Upper lobe of right lung (tissue), 1 donor: ENCODE measurements at regions not wholly inside any gene's neighbourhood (a gene's known extent, or its start where the extent isn't known, plus 50 kb on each side); places are given as distances from the start of the nearest gene placed in this dataset.

Experiments used
- ATAC-seq: fragments of 200-7000 bp; cut with Tn5 transposase; one replicate; pipeline ENCODE4 v1.9.1; 2020; ENCODE audit warnings: mild to moderate bottlenecking, moderate library complexity
- DNase-seq: peaks from one replicate; pipeline ENCODE4 v3.0.0-alpha.2; 2020
- H3K27ac ChIP-seq: fragments of 200-600 bp; one replicate; pipeline ENCODE4 v1.8.0; 2022
- H3K27me3 ChIP-seq: fragments of 200-600 bp; one replicate; pipeline ENCODE4 v1.8.0; 2022; ENCODE audit warnings: mild to moderate bottlenecking
- H3K36me3 ChIP-seq: fragments of 200-600 bp; one replicate; pipeline ENCODE4 v1.8.0; 2022
- H3K4me1 ChIP-seq: fragments of 200-600 bp; one replicate; pipeline ENCODE4 v1.8.0; 2022
- H3K4me3 ChIP-seq: fragments of 200-600 bp; one replicate; pipeline ENCODE4 v1.8.0; 2022; ENCODE audit warnings: mild to moderate bottlenecking
- H3K9me3 ChIP-seq: fragments of 200-600 bp; one replicate; pipeline ENCODE4 v1.8.0; 2022
- CTCF ChIP-seq: fragments of 200-600 bp; IDR thresholded peaks from one replicate; pipeline ENCODE4 v1.8.0; 2022; ENCODE audit warnings: antibody characterized with exemption
- intact Hi-C: fragments of 100-400 bp; cut with DNase I; formaldehyde crosslinking; loops from one replicate; pipeline ENCODE4 v1.11.0; 2022
- donor health status: DM: no; HTN: yes; CAD: no; lungs with severe emphysema.

- H3K27me3 ChIP-seq, result no peaks in the 10 kb centered on the region
- intact Hi-C loops, result no loop called here
These were observed 195.9 kb upstream of the CYRIA start for GRCh38 chr2:16861530-16861929.

GRCh38 chr2:16861111-16861510 is 195.5 kb upstream of the CYRIA start:
- no peak overlapping the region for H3K27ac ChIP-seq
- H3K27me3 ChIP-seq, result no peaks in the 10 kb centered on the region
- DNase-seq, result no peak
- H3K36me3 ChIP-seq, result no peaks in the 10 kb centered on the region
- no peak overlapping the region for H3K4me3 ChIP-seq
- H3K4me1 ChIP-seq, result no peaks in the 10 kb centered on the region
- no peak for ATAC-seq
- no peak for TF ChIP-seq CTCF
- no peaks in the 10 kb centered on the region for H3K9me3 ChIP-seq
- intact Hi-C loops, result no loop called here

More at GRCh38 chr2:16861530-16861929, 195.9 kb upstream of the CYRIA start:
- ATAC-seq (no peak), DNase-seq (no peak)
- Histone ChIP-seq H3K9me3 (no peaks in the 10 kb centered on the region), H3K36me3 (no peaks in the 10 kb centered on the region), H3K4me1 (no peaks in the 10 kb centered on the region), H3K4me3 (no peak overlapping the region), H3K27ac (no peak overlapping the region)
- no peak for TF ChIP-seq CTCF

GRCh38 chr2:16860627-16861026 is 195.0 kb upstream of the CYRIA start:
- Histone ChIP-seq H3K9me3 (no peaks in the 10 kb centered on the region), H3K4me1 (no peaks in the 10 kb centered on the region), H3K27me3 (no peaks in the 10 kb centered on the region), H3K4me3 (no peak overlapping the region), H3K27ac (no peak overlapping the region), H3K36me3 (no peaks in the 10 kb centered on the region)
- intact Hi-C loops, result no loop called here
- TF ChIP-seq CTCF, result no peak
- ATAC-seq, result no peak
- no peak for DNase-seq

- H3K27ac ChIP-seq, result no peak overlapping the region
- H3K36me3 ChIP-seq, result no peaks in the 10 kb centered on the region
- DNase-seq, result no peak
- no peak overlapping the region for H3K4me3 ChIP-seq
- peak; percentile 37 for ATAC-seq
- no peaks in the 10 kb centered on the region for H3K4me1 ChIP-seq
- no peak for TF ChIP-seq CTCF
- no peaks in the 10 kb centered on the region for H3K9me3 ChIP-seq
- H3K27me3 ChIP-seq, result no peaks in the 10 kb centered on the region
- intact Hi-C loops, result no loop called here
These were observed 189.5 kb upstream of the CYRIA start for GRCh38 chr2:16855183-16855582.

- TF ChIP-seq CTCF, result no peak
- Histone ChIP-seq H3K9me3 (no peaks in the 10 kb centered on the region), H3K4me1 (no peaks in the 10 kb centered on the region), H3K4me3 (no peak overlapping the region), H3K27me3 (no peaks in the 10 kb centered on the region), H3K27ac (no peak overlapping the region), H3K36me3 (no peaks in the 10 kb centered on the region)
- no peak for DNase-seq
- intact Hi-C loops, result no loop called here
- no peak for ATAC-seq
These were observed 187.5 kb upstream of the CYRIA start for GRCh38 chr2:16853088-16853487.

- ATAC-seq (no peak), DNase-seq (no peak)
- no peak overlapping the region for H3K27ac ChIP-seq
- H3K4me3 ChIP-seq, result no peak overlapping the region
- no peak for TF ChIP-seq CTCF
- H3K36me3 ChIP-seq, result no peaks in the 10 kb centered on the region
- no peaks in the 10 kb centered on the region for H3K27me3 ChIP-seq
- H3K9me3 ChIP-seq, result no peaks in the 10 kb centered on the region
- H3K4me1 ChIP-seq, result no peaks in the 10 kb centered on the region
- intact Hi-C loops, result no loop called here
These were observed 187.0 kb upstream of the CYRIA start for GRCh38 chr2:16852651-16853050.
